Thoracic aorta (tissue), 2 donors: ENCODE measurements at regions not wholly inside any gene's neighbourhood (a gene's known extent, or its start where the extent isn't known, plus 50 kb on each side); places are given as distances from the start of the nearest gene placed in this dataset.

ENCODE experiments used
- ATAC-seq: fragments of 150-250 bp; one replicate; pipeline ENCODE4 v1.8.0; 2017; ENCODE audit warnings: low read depth; ENCODE audit not compliant: insufficient number of reproducible peaks, low FRiP score
- DNase-seq: peaks from one replicate; pipeline ENCODE4 v3.0.0-alpha.2; 2020; ENCODE audit warnings: low spot score
- H3K27ac ChIP-seq, 2 donors: fragments of 200-600 bp; sonication (generic); 1 replicate in 1 of 2; 2 replicates in 1 of 2; pipeline ENCODE4 v1.5.1; 2016; ENCODE audit warnings: mild to moderate bottlenecking in 2 of 2, moderate library complexity in 2 of 2
- H3K27me3 ChIP-seq: fragments of 200-600 bp; sonication (generic); replicated peaks from 2 replicates; pipeline ENCODE4 v1.6.0; 2016; ENCODE audit warnings: mild to moderate bottlenecking; ENCODE audit not compliant: insufficient read depth
- H3K36me3 ChIP-seq: fragments of 200-600 bp; sonication (generic); one replicate; pipeline ENCODE4 v1.5.1; 2016
- H3K4me1 ChIP-seq, 2 donors: fragments of 200-600 bp; sonication (generic); 1 replicate in 1 of 2; 2 replicates in 1 of 2; pipeline versions ENCODE4 v1.5.1 to v1.6.0; 2016; ENCODE audit warnings: low read depth in 2 of 2, mild to moderate bottlenecking in 1 of 2; ENCODE audit not compliant: control insufficient read depth in 1 of 2
- H3K4me3 ChIP-seq: fragments of 200-600 bp; sonication (generic); 2 replicates; pipeline ENCODE4 v1.5.1; 2016; ENCODE audit warnings: mild to moderate bottlenecking
- H3K9me3 ChIP-seq: fragments of 200-600 bp; sonication (generic); 2 replicates; pipeline ENCODE4 v1.5.1; 2016
- TF ChIP-seq, protein P1 (sequence below): fragments of 200-600 bp; sonication (generic); IDR thresholded peaks from one replicate; pipeline ENCODE4 v1.5.1; 2019; ENCODE audit warnings: antibody characterized with exemption

DNA sequence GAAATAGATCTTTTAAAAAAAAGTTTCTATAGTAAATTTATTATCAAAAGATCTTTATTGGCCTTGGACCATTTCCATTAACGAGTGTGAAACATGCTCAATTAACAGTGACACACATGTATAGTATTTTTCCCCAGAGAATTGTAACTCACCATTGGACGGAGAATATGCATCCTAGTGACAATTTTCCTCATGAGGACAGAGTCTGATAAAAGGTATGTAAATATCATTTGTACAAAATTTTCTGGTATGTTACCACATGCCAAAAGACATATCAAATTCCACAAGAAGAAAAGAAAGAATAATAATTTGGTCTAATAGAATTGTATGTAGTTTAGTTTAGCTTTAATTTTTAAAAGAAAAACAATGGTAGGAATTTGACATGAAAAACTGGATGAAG, 1096.0 kb upstream of the FLRT2 start:
- Histone ChIP-seq H3K9me3 (no peaks in the 10 kb centered on the region), H3K27me3 (no peaks in the 10 kb centered on the region), H3K4me1 (no peaks in the 10 kb centered on the region), H3K27ac (no peak overlapping the region), H3K4me3 (no peak overlapping the region), H3K36me3 (no peaks in the 10 kb centered on the region)
- no peak for DNase-seq
- ATAC-seq = no peak
- TF ChIP-seq, protein P1, sequence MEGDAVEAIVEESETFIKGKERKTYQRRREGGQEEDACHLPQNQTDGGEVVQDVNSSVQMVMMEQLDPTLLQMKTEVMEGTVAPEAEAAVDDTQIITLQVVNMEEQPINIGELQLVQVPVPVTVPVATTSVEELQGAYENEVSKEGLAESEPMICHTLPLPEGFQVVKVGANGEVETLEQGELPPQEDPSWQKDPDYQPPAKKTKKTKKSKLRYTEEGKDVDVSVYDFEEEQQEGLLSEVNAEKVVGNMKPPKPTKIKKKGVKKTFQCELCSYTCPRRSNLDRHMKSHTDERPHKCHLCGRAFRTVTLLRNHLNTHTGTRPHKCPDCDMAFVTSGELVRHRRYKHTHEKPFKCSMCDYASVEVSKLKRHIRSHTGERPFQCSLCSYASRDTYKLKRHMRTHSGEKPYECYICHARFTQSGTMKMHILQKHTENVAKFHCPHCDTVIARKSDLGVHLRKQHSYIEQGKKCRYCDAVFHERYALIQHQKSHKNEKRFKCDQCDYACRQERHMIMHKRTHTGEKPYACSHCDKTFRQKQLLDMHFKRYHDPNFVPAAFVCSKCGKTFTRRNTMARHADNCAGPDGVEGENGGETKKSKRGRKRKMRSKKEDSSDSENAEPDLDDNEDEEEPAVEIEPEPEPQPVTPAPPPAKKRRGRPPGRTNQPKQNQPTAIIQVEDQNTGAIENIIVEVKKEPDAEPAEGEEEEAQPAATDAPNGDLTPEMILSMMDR = no peak

DNA sequence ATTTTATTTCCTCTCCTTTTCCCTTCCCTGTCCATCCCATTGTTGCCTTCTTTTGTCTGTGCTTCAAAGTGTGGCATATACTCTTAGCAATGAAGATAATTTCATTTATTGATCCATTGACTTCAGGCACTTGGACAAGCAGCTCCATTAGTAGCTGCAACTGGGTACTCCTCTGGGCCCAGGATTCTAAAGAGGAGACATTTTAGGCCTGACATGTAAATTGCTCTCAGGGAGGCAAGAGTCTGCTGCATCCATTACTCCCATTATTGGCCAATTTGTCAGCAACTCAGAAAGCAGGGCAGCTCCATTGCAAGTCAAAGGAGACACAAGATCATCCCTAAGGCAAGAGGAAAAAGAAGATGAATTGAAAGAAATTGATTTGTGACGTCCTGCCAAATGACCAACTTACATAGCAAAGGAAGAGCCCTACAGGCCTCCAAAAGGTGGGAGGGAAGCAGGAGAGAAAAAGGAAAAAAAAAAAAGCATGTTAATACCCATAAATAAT, 1094.1 kb upstream of the FLRT2 start:
- TF ChIP-seq, protein P1 = no peak
- Histone ChIP-seq H3K4me3 (no peak overlapping the region), H3K27me3 (no peaks in the 10 kb centered on the region), H3K4me1 (no peaks in the 10 kb centered on the region), H3K36me3 (no peaks in the 10 kb centered on the region), H3K9me3 (no peaks in the 10 kb centered on the region), H3K27ac (no peak overlapping the region)
- no peak for ATAC-seq
- DNase-seq = no peak

- no peak for DNase-seq
- no peak overlapping the region for H3K27ac ChIP-seq
- H3K27me3 ChIP-seq = no peaks in the 10 kb centered on the region
- ATAC-seq = no peak
- H3K4me3 ChIP-seq = no peak overlapping the region
- TF ChIP-seq, protein P1 = no peak
- H3K4me1 ChIP-seq = no peaks in the 10 kb centered on the region
- no peaks in the 10 kb centered on the region for H3K36me3 ChIP-seq
- H3K9me3 ChIP-seq = no peaks in the 10 kb centered on the region
Observed at GRCh38 chr14:84436528-84436927, 1093.4 kb upstream of the FLRT2 start.

DNA sequence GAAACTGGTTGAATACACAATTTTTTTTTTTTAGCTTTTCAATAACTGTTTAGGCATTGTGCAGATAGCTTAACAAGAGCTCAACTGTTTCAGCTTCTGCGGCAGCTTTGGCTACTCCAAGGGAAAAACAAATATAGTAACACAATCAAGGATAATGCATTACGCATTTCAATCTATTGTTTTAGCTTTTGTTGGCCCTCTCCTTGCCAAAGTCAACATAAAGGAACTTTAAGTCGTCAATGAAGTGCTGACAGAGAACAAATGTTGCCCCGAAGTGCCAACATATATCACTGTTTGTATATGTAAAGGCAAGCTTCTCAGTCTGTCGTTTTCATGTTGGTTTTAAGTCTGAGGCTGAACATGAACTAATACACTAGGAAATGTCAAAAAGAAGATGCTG, 1087.4 kb upstream of the FLRT2 start:
- Histone ChIP-seq H3K27me3 (no peaks in the 10 kb centered on the region), H3K27ac (no peak overlapping the region), H3K4me3 (no peak overlapping the region), H3K36me3 (no peaks in the 10 kb centered on the region), H3K4me1 (no peaks in the 10 kb centered on the region), H3K9me3 (no peaks in the 10 kb centered on the region)
- TF ChIP-seq, protein P1 = no peak
- DNase-seq = no peak
- ATAC-seq = no peak

GRCh38 chr14:84445486-84445885, 1084.5 kb upstream of the FLRT2 start:
- no peaks in the 10 kb centered on the region for H3K27me3 ChIP-seq
- DNase-seq = no peak
- no peak overlapping the region for H3K27ac ChIP-seq
- no peaks in the 10 kb centered on the region for H3K4me1 ChIP-seq
- H3K36me3 ChIP-seq = no peaks in the 10 kb centered on the region
- H3K4me3 ChIP-seq = no peak overlapping the region
- no peak for ATAC-seq
- no peaks in the 10 kb centered on the region for H3K9me3 ChIP-seq
- TF ChIP-seq, protein P1 = no peak
